ENCODE measurements at regions not wholly inside any gene's neighbourhood (a gene's known extent, or its start where the extent isn't known, plus 50 kb on each side); places are given as distances from the start of the nearest gene placed in this dataset.

DNA sequence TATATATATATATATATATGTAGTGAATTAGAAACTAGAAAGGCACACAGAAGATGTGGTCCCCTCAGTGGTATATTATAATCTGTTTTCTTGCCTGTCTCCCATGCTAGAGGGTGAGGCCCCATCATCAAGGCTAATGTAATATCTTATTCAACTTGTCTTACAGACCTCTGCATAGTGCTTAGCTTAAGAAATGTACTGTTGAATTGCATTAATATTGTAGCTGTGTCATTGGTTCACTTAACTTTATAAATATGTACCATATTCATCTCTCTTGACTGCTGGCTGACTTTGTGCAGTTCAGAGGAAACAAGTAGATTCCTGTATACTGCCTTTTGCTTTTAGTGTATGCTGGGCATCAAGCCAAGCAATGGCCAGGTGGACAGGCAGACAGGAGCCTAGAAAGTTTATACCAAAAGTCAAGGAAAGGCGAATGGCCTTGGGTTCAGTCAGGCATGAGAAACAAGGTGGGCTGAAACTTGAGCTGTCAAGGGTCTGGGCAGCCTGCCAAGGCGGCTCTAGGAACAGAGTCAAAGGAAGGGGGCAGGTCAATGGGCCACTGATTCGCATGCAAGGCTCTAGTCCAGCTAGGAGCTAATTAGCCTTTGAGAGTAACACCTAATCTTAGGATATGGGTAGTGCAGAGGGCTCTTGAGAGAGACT lies 78.8 kb upstream of the LEF1 start:
- TF ChIP-seq POLR2A (IDR thresholded peaks at IDR 0.05; ENCODE audit: extremely low read depth, insufficient read length): no peak
- TF ChIP-seq MYC (IDR thresholded peaks at IDR 0.05; ENCODE audit: low read depth, low read length): no peak
- TF ChIP-seq, protein P1, sequence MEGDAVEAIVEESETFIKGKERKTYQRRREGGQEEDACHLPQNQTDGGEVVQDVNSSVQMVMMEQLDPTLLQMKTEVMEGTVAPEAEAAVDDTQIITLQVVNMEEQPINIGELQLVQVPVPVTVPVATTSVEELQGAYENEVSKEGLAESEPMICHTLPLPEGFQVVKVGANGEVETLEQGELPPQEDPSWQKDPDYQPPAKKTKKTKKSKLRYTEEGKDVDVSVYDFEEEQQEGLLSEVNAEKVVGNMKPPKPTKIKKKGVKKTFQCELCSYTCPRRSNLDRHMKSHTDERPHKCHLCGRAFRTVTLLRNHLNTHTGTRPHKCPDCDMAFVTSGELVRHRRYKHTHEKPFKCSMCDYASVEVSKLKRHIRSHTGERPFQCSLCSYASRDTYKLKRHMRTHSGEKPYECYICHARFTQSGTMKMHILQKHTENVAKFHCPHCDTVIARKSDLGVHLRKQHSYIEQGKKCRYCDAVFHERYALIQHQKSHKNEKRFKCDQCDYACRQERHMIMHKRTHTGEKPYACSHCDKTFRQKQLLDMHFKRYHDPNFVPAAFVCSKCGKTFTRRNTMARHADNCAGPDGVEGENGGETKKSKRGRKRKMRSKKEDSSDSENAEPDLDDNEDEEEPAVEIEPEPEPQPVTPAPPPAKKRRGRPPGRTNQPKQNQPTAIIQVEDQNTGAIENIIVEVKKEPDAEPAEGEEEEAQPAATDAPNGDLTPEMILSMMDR (IDR thresholded peaks at IDR 0.05; ENCODE audit: low read depth, low read length): no peak
- TF ChIP-seq, protein P2, sequence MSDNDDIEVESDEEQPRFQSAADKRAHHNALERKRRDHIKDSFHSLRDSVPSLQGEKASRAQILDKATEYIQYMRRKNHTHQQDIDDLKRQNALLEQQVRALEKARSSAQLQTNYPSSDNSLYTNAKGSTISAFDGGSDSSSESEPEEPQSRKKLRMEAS (IDR thresholded peaks at IDR 0.05; ENCODE audit: low read depth, low read length): no peak
- no peak for DNase-seq (ENCODE audit: low read depth)
- H3K4me3 ChIP-seq (ENCODE audit: low read depth, low read length): no peak overlapping the region

DNA sequence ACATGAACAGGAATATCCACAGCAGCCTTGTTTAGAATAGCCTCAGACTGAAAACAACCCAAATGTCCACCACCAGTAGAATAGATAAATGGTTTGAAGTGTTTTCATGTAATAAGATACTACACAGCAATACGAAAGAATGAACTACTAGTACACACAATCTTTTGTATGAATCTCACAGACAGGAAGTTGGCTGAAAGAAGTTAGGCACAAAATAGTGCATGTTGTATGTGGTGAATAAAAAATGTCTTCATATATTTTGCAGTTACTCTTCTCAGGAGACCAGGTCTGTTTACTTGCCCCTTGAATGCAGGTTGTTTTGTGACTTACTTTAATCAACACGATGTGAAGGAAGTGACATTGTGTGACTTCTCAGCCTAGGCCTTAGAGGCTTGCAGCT lies 75.9 kb upstream of the LEF1 start:
- H3K4me3 ChIP-seq (ENCODE audit: low read depth, low read length): no peak overlapping the region
- TF ChIP-seq POLR2A (IDR thresholded peaks at IDR 0.05; ENCODE audit: extremely low read depth, insufficient read length) (no peak), MYC (IDR thresholded peaks at IDR 0.05; ENCODE audit: low read depth, low read length) (no peak)
- TF ChIP-seq, protein P2 (IDR thresholded peaks at IDR 0.05; ENCODE audit: low read depth, low read length): no peak
- TF ChIP-seq, protein P1 (IDR thresholded peaks at IDR 0.05; ENCODE audit: low read depth, low read length): no peak
- DNase-seq (ENCODE audit: low read depth): no peak

DNA sequence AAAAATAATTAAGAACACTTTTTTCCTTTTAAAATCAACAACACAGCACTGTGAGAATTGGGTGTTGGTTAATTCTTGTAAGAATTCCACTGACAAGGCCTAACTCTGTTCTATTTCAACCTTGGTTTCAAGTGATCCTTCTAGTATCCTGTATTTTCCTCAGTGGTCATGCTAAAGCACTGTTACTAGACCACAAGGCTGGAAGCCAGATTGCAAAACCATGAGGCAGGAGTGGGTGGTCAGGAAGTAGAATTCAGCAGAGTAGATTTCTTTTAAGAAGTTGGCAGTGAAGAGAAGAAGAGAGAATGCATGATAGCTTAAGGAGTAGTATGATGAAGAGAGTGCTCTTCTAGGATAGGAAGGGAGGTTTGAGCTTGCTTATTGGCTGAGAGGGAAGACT lies 71.6 kb upstream of the LEF1 start:
- peak; percentile 5 for DNase-seq (ENCODE audit: low read depth)
- TF ChIP-seq POLR2A (IDR thresholded peaks at IDR 0.05; ENCODE audit: extremely low read depth, insufficient read length): no peak
- TF ChIP-seq, protein P2 (IDR thresholded peaks at IDR 0.05; ENCODE audit: low read depth, low read length): no peak
- TF ChIP-seq, protein P1 (IDR thresholded peaks at IDR 0.05; ENCODE audit: low read depth, low read length): no peak
- TF ChIP-seq MYC (IDR thresholded peaks at IDR 0.05; ENCODE audit: low read depth, low read length): no peak
- H3K4me3 ChIP-seq (ENCODE audit: low read depth, low read length): no peak overlapping the region

DNA sequence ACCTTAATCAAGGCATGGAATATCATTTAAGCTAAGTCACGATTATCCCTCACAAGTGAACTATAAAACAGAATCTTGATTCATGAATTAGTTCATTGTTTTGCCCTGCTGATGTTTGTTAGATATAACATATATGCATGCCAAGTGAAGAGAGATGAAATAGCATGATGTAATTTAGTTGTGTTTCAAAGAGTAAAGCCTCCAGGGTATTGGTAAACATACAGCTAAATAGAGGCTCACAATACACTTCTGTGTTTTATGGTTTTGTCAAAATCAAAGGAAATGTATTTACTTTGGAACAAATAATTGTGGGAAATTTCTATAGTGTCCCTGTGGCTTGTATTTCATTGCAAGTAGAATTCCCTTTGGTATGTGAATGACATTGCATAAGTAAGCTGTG lies 69.0 kb upstream of the LEF1 start:
- H3K4me3 ChIP-seq (ENCODE audit: low read depth, low read length): no peak overlapping the region
- no peak for DNase-seq (ENCODE audit: low read depth)
- TF ChIP-seq MYC (IDR thresholded peaks at IDR 0.05; ENCODE audit: low read depth, low read length) (no peak), POLR2A (IDR thresholded peaks at IDR 0.05; ENCODE audit: extremely low read depth, insufficient read length) (no peak)
- TF ChIP-seq, protein P1 (IDR thresholded peaks at IDR 0.05; ENCODE audit: low read depth, low read length): no peak
- TF ChIP-seq, protein P2 (IDR thresholded peaks at IDR 0.05; ENCODE audit: low read depth, low read length): no peak

DNA sequence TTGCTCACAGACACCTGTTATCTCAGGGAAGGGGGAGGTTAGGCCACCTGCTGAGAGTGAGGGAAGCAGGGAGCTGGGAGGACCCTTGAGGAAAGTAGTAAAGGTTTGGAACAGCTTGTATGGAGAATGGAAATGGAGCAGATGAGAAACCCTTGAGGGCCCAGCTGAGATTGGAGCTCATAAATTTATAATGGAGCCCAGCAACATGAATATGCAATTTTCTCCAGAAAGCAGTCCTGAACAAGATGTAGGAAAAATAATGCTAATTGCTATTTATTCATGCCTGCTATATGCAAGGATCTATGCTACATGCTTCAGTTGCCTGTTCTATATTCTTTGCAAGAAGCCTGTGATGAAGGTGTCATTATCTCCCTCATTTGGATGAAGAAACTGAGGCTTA lies 67.5 kb upstream of the LEF1 start:
- no peak overlapping the region for H3K4me3 ChIP-seq (ENCODE audit: low read depth, low read length)
- no peak for TF ChIP-seq POLR2A (IDR thresholded peaks at IDR 0.05; ENCODE audit: extremely low read depth, insufficient read length)
- TF ChIP-seq MYC (IDR thresholded peaks at IDR 0.05; ENCODE audit: low read depth, low read length): no peak
- TF ChIP-seq, protein P1 (IDR thresholded peaks at IDR 0.05; ENCODE audit: low read depth, low read length): no peak
- TF ChIP-seq, protein P2 (IDR thresholded peaks at IDR 0.05; ENCODE audit: low read depth, low read length): no peak
- no peak for DNase-seq (ENCODE audit: low read depth)

All from NB4 (cell line).